A549 (cell line): ENCODE measurements at regions not wholly inside any gene's neighbourhood (a gene's known extent, or its start where the extent isn't known, plus 50 kb on each side); places are given as distances from the start of the nearest gene placed in this dataset.

Experiments
- CTCF ChIP-seq: fragments of >200 bp; sonication (Bioruptor Twin); formaldehyde crosslinking; IDR thresholded peaks from 3 replicates; pipeline ENCODE4 v1.5.1; 2016
- EP300 ChIP-seq, 2 experiments: fragments of >200 bp; sonication (Bioruptor Twin); formaldehyde crosslinking; IDR thresholded peaks; 2 replicates in 1 of 2; 3 replicates in 1 of 2; pipeline ENCODE4 v1.6.1; 2016 to 2017
- JUN ChIP-seq, 2 experiments: fragments of >200 bp; sonication (Bioruptor Twin); formaldehyde crosslinking; IDR thresholded peaks; 2 replicates in 1 of 2; 3 replicates in 1 of 2; pipeline ENCODE4 v1.6.1; 2016 to 2017

GRCh38 chr13:31044364-31045285 is 112.2 kb downstream of the TEX26 start:
- TF ChIP-seq CTCF (peak; percentile 75), EP300 (IDR thresholded peaks at IDR 0.05) (no peak), JUN (IDR thresholded peaks at IDR 0.05) (no peak)
